HG03045 (cell line): ENCODE measurements at regions not wholly inside any gene's neighbourhood (a gene's known extent, or its start where the extent isn't known, plus 50 kb on each side); places are given as distances from the start of the nearest gene placed in this dataset.

ENCODE experiments used
- ATAC-seq: cut with Tn5 transposase; IDR thresholded peaks from one replicate; pipeline ENCODE4 v1.9.1; 2021; ENCODE audit warnings: mild to moderate bottlenecking, moderate library complexity; ENCODE audit not compliant: unreplicated experiment

- ATAC-seq, result no peak
These were observed 90.6 kb upstream of the AKIP1 start for GRCh38 chr11:8820401-8820800.

GRCh38 chr11:8822469-8822868 lies 88.5 kb upstream of the AKIP1 start:
- no peak for ATAC-seq

- no peak for ATAC-seq
These were observed 87.7 kb upstream of the AKIP1 start for GRCh38 chr11:8823174-8823742.

GRCh38 chr11:8826139-8826786 lies 84.7 kb upstream of the AKIP1 start:
- ATAC-seq, result no peak

GRCh38 chr11:8826901-8827560 lies 84.0 kb upstream of the AKIP1 start:
- no peak for ATAC-seq

- no peak for ATAC-seq
These were observed 82.9 kb upstream of the AKIP1 start for GRCh38 chr11:8828046-8828445.

GRCh38 chr11:8828580-8829361 lies 82.2 kb upstream of the AKIP1 start:
- no peak for ATAC-seq

- ATAC-seq, result no peak
These were observed 81.4 kb upstream of the AKIP1 start for GRCh38 chr11:8829556-8829955.

GRCh38 chr11:8830641-8831040 lies 80.3 kb upstream of the AKIP1 start:
- ATAC-seq, result no peak

GRCh38 chr11:8831861-8832260 lies 79.1 kb upstream of the AKIP1 start:
- no peak for ATAC-seq

GRCh38 chr11:8832571-8833260 lies 78.3 kb upstream of the AKIP1 start:
- peak; percentile 69 for ATAC-seq

GRCh38 chr11:8833568-8834315 lies 77.2 kb upstream of the AKIP1 start:
- ATAC-seq, result no peak

- ATAC-seq, result no peak
These were observed 76.6 kb upstream of the AKIP1 start for GRCh38 chr11:8834379-8834778.

- ATAC-seq, result no peak
These were observed 72.7 kb upstream of the AKIP1 start for GRCh38 chr11:8838248-8838647.

- no peak for ATAC-seq
These were observed 71.6 kb upstream of the AKIP1 start for GRCh38 chr11:8839306-8839956.

GRCh38 chr11:8839957-8840945 lies 70.7 kb upstream of the AKIP1 start:
- no peak for ATAC-seq

GRCh38 chr11:8841899-8842298 lies 69.1 kb upstream of the AKIP1 start:
- ATAC-seq, result no peak

- no peak for ATAC-seq
These were observed 52.2 kb upstream of the AKIP1 start for GRCh38 chr11:8858808-8859207.
